Mesendoderm (in vitro differentiated cells): ENCODE measurements at regions not wholly inside any gene's neighbourhood (a gene's known extent, or its start where the extent isn't known, plus 50 kb on each side); places are given as distances from the start of the nearest gene placed in this dataset.

ENCODE experiments used
- DNase-seq: peaks from one replicate; pipeline ENCODE4 v3.0.0; 2013
- H2AK5ac ChIP-seq: 2 replicates; pipeline ENCODE4 v1.6.1; 2013; ENCODE audit warnings: low read length, inconsistent platforms
- H2BK120ac ChIP-seq: 2 replicates; pipeline ENCODE4 v1.6.1; 2013; ENCODE audit warnings: low read depth, mild to moderate bottlenecking, low read length, moderate library complexity, mixed read lengths
- H2BK15ac ChIP-seq: replicated peaks from 2 replicates; pipeline ENCODE4 v1.6.1; 2013; ENCODE audit warnings: low read depth, mild to moderate bottlenecking, moderate library complexity
- H2BK5ac ChIP-seq: 2 replicates; pipeline ENCODE4 v1.6.1; 2013; ENCODE audit warnings: low read length, inconsistent platforms
- H3K18ac ChIP-seq: 2 replicates; pipeline ENCODE4 v1.6.1; 2013; ENCODE audit warnings: mild to moderate bottlenecking, low read length, mixed read lengths
- H3K23ac ChIP-seq: one replicate; pipeline ENCODE4 v1.6.1; 2013; ENCODE audit warnings: low read length
- H3K27ac ChIP-seq: 2 replicates; pipeline ENCODE4 v1.5.1; 2013; ENCODE audit warnings: low read depth, mild to moderate bottlenecking, inconsistent platforms, low read length, moderate library complexity
- H3K27me3 ChIP-seq: 2 replicates; pipeline ENCODE4 v1.6.1; 2013; ENCODE audit warnings: low read length, control low read depth, mild to moderate bottlenecking, inconsistent platforms; ENCODE audit not compliant: insufficient read depth, poor library complexity
- H3K36me3 ChIP-seq: 2 replicates; pipeline ENCODE4 v1.6.1; 2013; ENCODE audit warnings: low read length, inconsistent platforms; ENCODE audit not compliant: control insufficient read depth, insufficient read depth
- H3K4ac ChIP-seq: one replicate; pipeline ENCODE4 v1.6.1; 2013; ENCODE audit warnings: low read depth, mild to moderate bottlenecking, low read length, moderate library complexity
- H3K4me1 ChIP-seq: 2 replicates; pipeline ENCODE4 v1.6.1; 2013; ENCODE audit warnings: low read depth, low read length, inconsistent platforms; ENCODE audit not compliant: control insufficient read depth
- H3K4me2 ChIP-seq: 2 replicates; pipeline ENCODE4 v1.6.1; 2013; ENCODE audit warnings: low read length
- H3K4me3 ChIP-seq: 2 replicates; pipeline ENCODE4 v1.5.1; 2013; ENCODE audit warnings: mild to moderate bottlenecking, low read length
- H3K56ac ChIP-seq: one replicate; pipeline ENCODE4 v1.6.1; 2013; ENCODE audit warnings: low read length
- H3K79me1 ChIP-seq: 2 replicates; pipeline ENCODE4 v1.6.1; 2013; ENCODE audit warnings: low read length, inconsistent platforms
- H3K79me2 ChIP-seq: 2 replicates; pipeline ENCODE4 v1.6.1; 2013; ENCODE audit warnings: mild to moderate bottlenecking, low read length; ENCODE audit not compliant: control insufficient read depth, insufficient read depth
- H3K9ac ChIP-seq: 2 replicates; pipeline ENCODE4 v1.6.1; 2013; ENCODE audit warnings: low read length, inconsistent platforms
- H4K5ac ChIP-seq: one replicate; pipeline ENCODE4 v1.6.1; 2013; ENCODE audit warnings: low read length
- H4K8ac ChIP-seq: one replicate; pipeline ENCODE4 v1.6.1; 2013; ENCODE audit warnings: low read depth, mild to moderate bottlenecking, control low read depth, low read length, moderate library complexity
- whole genome bisulfite sequencing: extraction: QIAGEN DNeasy Blood & Tissue Kit; methylation state at CpG from one replicate; pipeline ENCODE4 v1.1.7; 2013; ENCODE audit warnings: low lambda C conversion rate, missing lambda C conversion rate; ENCODE audit not compliant: insufficient coverage; ENCODE audit errors: extremely low coverage; 5-methylcytosine and 5-hydroxymethylcytosine counted together

DNA sequence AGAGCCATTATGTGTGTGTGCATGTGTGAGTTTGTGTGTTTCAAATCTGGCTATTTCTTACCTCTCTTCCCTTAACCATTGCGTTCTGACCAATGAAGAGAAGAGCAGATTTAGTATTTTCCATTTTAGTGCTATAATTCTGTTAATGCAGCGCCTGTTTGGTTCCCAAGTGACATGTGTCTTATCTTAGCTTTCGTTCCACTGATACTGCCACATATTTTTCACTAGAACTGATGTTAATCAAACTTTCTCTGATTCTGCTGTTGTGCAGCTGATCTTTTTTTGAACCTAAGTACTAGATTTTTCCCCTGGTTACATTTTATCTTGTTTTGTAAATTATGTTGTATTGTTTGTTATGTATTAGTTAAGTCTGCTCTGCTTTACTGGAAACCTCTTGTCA lies 152.9 kb upstream of the MID1 start:
- no CpG with 5 or more reads among the region's 3 CpGs for WGBS
- no peak for DNase-seq

DNA sequence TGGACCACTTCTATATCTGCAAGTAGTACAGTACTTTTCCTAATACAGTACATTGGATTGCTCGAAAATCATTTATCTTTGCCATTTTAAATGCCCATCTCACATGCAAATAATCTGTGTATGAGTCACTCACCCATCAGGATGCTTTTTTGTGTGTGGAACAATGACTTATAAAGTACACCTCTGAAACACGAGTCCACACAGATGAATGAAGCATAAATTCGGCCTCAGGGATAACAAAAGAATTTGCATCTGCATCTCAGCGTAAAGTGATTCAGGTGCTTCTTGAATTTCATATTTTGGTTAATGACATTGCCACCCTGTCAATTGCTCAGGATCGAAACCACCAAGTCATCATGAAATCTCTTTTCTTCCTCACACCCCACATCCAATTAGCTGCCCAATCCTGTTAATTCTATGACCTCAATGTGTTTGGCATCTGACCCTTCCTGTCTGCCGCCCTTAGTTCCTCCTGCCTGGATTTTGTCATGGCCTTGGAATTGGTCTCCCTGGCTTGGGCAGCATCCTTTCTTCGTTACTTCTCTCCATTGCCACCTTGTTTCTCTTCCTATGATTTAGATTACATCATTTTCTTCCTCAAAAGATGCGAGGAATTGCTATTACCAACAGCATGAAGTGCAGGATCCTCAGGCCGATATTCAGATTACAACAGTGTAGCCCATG lies 161.6 kb upstream of the MID1 start:
- Histone ChIP-seq H3K9ac (no peak overlapping the region), H3K4me1 (no peaks in the 10 kb centered on the region), H3K79me1 (no peaks in the 10 kb centered on the region), H3K4me3 (no peak overlapping the region), H3K79me2 (no peaks in the 10 kb centered on the region), H3K4me2 (no peak overlapping the region), H3K56ac (no peak overlapping the region), H3K36me3 (no peaks in the 10 kb centered on the region), H2AK5ac (no peak overlapping the region), H4K5ac (no peak overlapping the region), H2BK15ac (no peak overlapping the region), H3K27me3 (no peaks in the 10 kb centered on the region), H2BK120ac (no peak overlapping the region), H4K8ac (no peak overlapping the region), H3K23ac (no peak overlapping the region), H3K27ac (no peak overlapping the region), H2BK5ac (no peak overlapping the region), H3K4ac (no peak overlapping the region), H3K18ac (no peak overlapping the region)
- no CpG with 5 or more reads among the region's 9 CpGs for WGBS
- peak; percentile 66 for DNase-seq

More for the DNA sequence above, 152.9 kb upstream of the MID1 start:
- Histone ChIP-seq H4K5ac (no peak overlapping the region), H3K4me2 (no peak overlapping the region), H3K27me3 (no peaks in the 10 kb centered on the region), H3K27ac (no peak overlapping the region), H3K56ac (no peak overlapping the region), H3K36me3 (no peaks in the 10 kb centered on the region), H2AK5ac (no peak overlapping the region), H3K9ac (no peak overlapping the region), H3K23ac (no peak overlapping the region), H3K4me1 (no peaks in the 10 kb centered on the region), H4K8ac (no peak overlapping the region), H2BK120ac (no peak overlapping the region), H3K4ac (no peak overlapping the region), H3K4me3 (no peak overlapping the region), H2BK15ac (no peak overlapping the region), H3K79me2 (no peaks in the 10 kb centered on the region), H3K18ac (no peak overlapping the region), H2BK5ac (no peak overlapping the region), H3K79me1 (no peaks in the 10 kb centered on the region)

DNA sequence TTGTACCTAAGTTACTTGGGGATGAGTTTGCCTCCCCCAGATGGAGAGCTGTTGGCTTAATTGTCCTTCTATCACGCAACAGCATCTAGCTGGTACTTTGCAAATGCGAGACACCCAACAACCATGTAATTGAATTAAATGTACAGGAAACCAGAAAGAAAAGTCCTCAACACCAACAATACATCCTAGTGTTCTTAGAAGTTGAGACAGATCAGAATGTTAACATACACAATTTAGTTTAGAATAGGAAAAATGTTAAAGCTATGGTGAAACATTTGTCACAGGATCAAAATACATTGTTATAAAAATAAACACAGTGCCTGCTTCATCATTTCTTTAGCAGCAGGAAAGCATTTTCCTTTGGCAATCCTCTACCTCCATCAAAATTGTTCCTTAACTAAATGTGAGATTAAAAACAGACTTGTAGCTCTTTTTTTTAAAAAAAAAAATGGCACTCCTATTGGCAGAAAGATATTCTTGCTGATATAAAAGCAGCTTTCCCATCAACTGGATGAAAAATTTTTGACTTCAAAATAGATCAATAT lies 163.1 kb upstream of the MID1 start:
- no peak overlapping the region for H3K4ac ChIP-seq
- H3K79me1 ChIP-seq, result no peaks in the 10 kb centered on the region
- H3K23ac ChIP-seq, result no peak overlapping the region
- H3K27ac ChIP-seq, result no peak overlapping the region
- H3K56ac ChIP-seq, result no peak overlapping the region
- no peak for DNase-seq
- no peak overlapping the region for H4K8ac ChIP-seq
- no peak overlapping the region for H3K4me2 ChIP-seq
- no peak overlapping the region for H4K5ac ChIP-seq
- no peak overlapping the region for H2BK15ac ChIP-seq
- H3K9ac ChIP-seq, result no peak overlapping the region
- WGBS, result no CpG with 5 or more reads among the region's 2 CpGs
- H3K79me2 ChIP-seq, result no peaks in the 10 kb centered on the region
- H3K36me3 ChIP-seq, result no peaks in the 10 kb centered on the region
- no peak overlapping the region for H3K18ac ChIP-seq
- H2BK5ac ChIP-seq, result no peak overlapping the region
- H2BK120ac ChIP-seq, result no peak overlapping the region
- no peak overlapping the region for H2AK5ac ChIP-seq
- H3K27me3 ChIP-seq, result no peaks in the 10 kb centered on the region
- H3K4me1 ChIP-seq, result no peaks in the 10 kb centered on the region
- no peak overlapping the region for H3K4me3 ChIP-seq

DNA sequence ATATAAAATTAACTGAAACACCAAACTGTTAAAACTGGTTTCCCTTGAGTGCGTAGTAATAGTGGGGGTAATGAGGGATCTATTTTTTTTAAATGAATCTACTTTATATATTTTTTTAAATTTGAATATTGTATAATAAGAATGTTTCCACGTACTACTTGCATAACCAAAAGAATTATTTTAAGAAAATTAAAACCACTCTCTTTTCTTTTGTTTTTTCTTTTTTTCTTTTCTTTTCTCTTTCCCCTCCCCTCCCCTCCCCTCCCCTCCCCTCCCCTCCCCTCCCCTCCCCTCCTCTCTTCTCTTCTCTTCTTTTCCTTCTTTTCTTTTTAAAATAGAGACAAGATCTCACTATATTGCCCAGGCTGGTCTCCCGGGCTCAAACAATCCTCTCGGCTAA lies 166.9 kb upstream of the MID1 start:
- no peak overlapping the region for H3K27ac ChIP-seq
- H2BK120ac ChIP-seq, result no peak overlapping the region
- no peak overlapping the region for H3K4me3 ChIP-seq
- no peak overlapping the region for H3K56ac ChIP-seq
- no peak for DNase-seq
- H2AK5ac ChIP-seq, result no peak overlapping the region
- no peaks in the 10 kb centered on the region for H3K79me2 ChIP-seq
- H2BK15ac ChIP-seq, result no peak overlapping the region
- H4K8ac ChIP-seq, result no peak overlapping the region
- H3K27me3 ChIP-seq, result no peaks in the 10 kb centered on the region
- no peak overlapping the region for H3K18ac ChIP-seq
- H3K79me1 ChIP-seq, result no peaks in the 10 kb centered on the region
- H3K36me3 ChIP-seq, result no peaks in the 10 kb centered on the region
- H3K4me1 ChIP-seq, result no peaks in the 10 kb centered on the region
- no CpG with 5 or more reads among the region's 4 CpGs for WGBS
- no peak overlapping the region for H3K23ac ChIP-seq
- no peak overlapping the region for H2BK5ac ChIP-seq
- no peak overlapping the region for H3K4ac ChIP-seq
- no peak overlapping the region for H4K5ac ChIP-seq
- no peak overlapping the region for H3K9ac ChIP-seq
- no peak overlapping the region for H3K4me2 ChIP-seq

DNA sequence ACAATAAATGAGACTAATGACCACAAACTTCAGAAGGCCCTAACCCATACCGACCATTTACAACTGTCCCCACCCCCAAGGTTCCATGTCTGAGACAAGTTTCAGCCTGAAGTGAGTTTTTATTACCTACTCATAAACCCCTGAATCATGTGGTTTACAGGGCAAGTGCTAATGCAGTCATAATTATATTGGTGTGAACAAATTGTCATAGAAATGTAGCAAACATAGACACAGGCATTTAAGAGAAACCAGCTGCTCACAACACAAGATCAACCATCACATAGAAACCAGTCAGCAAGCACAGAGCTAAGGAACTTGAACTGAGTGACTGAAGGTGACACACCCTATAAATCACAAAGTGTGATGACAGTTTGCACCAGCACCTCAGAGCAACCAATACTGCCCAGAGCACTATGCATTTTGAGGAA lies 173.8 kb upstream of the MID1 start:
- Histone ChIP-seq H3K4me1 (no peaks in the 10 kb centered on the region), H3K79me1 (no peaks in the 10 kb centered on the region), H3K36me3 (no peaks in the 10 kb centered on the region), H3K27ac (no peak overlapping the region), H4K5ac (no peak overlapping the region), H2BK15ac (no peak overlapping the region), H3K23ac (no peak overlapping the region), H3K9ac (no peak overlapping the region), H3K18ac (no peak overlapping the region), H3K27me3 (no peaks in the 10 kb centered on the region), H2BK5ac (no peak overlapping the region), H2BK120ac (no peak overlapping the region), H2AK5ac (no peak overlapping the region), H4K8ac (no peak overlapping the region), H3K4me2 (no peak overlapping the region), H3K56ac (no peak overlapping the region), H3K4me3 (no peak overlapping the region), H3K4ac (no peak overlapping the region), H3K79me2 (no peaks in the 10 kb centered on the region)
- DNase-seq, result no peak
- no CpG with 5 or more reads among the region's 1 CpG for WGBS

GRCh38 chrX:10795721-10796120 lies 175.3 kb upstream of the MID1 start:
- Histone ChIP-seq H4K8ac (no peak overlapping the region), H3K79me1 (no peaks in the 10 kb centered on the region), H3K4me3 (no peak overlapping the region), H2BK15ac (no peak overlapping the region), H3K4ac (no peak overlapping the region), H2AK5ac (no peak overlapping the region), H3K4me2 (no peak overlapping the region), H3K27ac (no peak overlapping the region), H3K79me2 (no peaks in the 10 kb centered on the region), H3K9ac (no peak overlapping the region), H3K56ac (no peak overlapping the region), H3K23ac (no peak overlapping the region), H4K5ac (no peak overlapping the region), H3K18ac (no peak overlapping the region), H3K4me1 (no peaks in the 10 kb centered on the region), H3K36me3 (no peaks in the 10 kb centered on the region), H3K27me3 (no peaks in the 10 kb centered on the region), H2BK5ac (no peak overlapping the region), H2BK120ac (no peak overlapping the region)
- DNase-seq, result no peak
- WGBS, result no CpG with 5 or more reads among the region's 1 CpG
